ENCODE measurements at regions not wholly inside any gene's neighbourhood (a gene's known extent, or its start where the extent isn't known, plus 50 kb on each side); places are given as distances from the start of the nearest gene placed in this dataset.

DNA sequence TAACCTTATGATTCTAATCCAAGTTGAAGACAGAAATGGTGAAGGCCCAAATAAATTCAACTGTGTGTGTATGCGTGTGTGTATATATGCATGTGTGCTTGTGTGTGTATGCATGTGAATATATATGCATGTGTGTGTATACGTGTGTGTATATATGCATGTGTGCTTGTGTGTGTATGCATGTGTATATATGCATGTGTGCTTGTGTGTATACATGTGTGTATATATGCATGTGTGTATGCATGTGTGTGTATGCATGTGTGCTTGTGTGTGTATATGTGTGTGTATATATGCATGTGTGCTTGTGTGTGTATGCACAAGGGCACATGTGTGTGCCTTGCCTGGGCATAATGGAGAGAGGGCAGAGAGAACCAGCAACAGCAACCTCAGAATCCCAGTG, 184.7 kb upstream of the PLPP4 start:
- DNase-seq (ENCODE audit: low read depth in 1 of 2, low spot score in 1 of 2), result no peak
- Histone ChIP-seq H3K27me3 (ENCODE audit: insufficient read depth, poor library complexity, severe bottlenecking) (no peaks in the 10 kb centered on the region), H3K27ac (replicated peaks) (no peak overlapping the region), H3K4me3 (replicated peaks; ENCODE audit: insufficient read depth, low read length) (no peak overlapping the region)
- TF ChIP-seq POLR2AphosphoS5 (IDR thresholded peaks at IDR 0.05; ENCODE audit: low read depth) (no peak), SPI1 (IDR thresholded peaks at IDR 0.05; ENCODE audit: borderline replicate concordance, low read depth) (no peak), REST (IDR thresholded peaks at IDR 0.05; ENCODE audit: insufficient replicate concordance, low read depth) (no peak), GABPA (IDR thresholded peaks at IDR 0.05; ENCODE audit: low read depth) (no peak), CTCF (IDR thresholded peaks at IDR 0.05; ENCODE audit: insufficient read depth, low read length) (no peak)

DNA sequence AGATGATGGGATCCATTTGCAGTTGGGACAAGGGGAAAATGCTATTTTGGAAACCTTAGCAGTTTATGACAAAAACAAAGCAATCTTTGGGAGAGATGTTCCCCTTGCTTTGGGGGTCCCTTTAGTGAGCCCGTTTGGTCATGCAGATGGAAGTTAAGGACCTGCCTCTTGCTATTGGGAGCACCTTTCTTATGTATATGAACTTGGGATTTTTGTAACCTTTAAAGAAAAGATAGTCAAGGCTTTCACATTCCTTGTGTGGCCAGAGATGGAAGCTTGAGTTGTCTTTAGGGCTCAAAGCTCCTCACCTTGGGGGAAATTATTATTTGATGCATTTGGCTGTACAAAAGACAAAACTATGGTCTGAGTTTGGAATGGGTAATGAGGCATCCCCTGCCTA, 179.0 kb upstream of the PLPP4 start:
- Histone ChIP-seq H3K4me3 (replicated peaks; ENCODE audit: insufficient read depth, low read length) (no peak overlapping the region), H3K27ac (replicated peaks) (no peak overlapping the region)
- TF ChIP-seq POLR2AphosphoS5 (IDR thresholded peaks at IDR 0.05; ENCODE audit: low read depth) (no peak), GABPA (IDR thresholded peaks at IDR 0.05; ENCODE audit: low read depth) (no peak), CTCF (IDR thresholded peaks at IDR 0.05; ENCODE audit: insufficient read depth, low read length) (no peak), REST (IDR thresholded peaks at IDR 0.05; ENCODE audit: insufficient replicate concordance, low read depth) (no peak), SPI1 (IDR thresholded peaks at IDR 0.05; ENCODE audit: borderline replicate concordance, low read depth) (no peak)

GRCh38 chr10:120279196-120279595, 177.8 kb upstream of the PLPP4 start:
- no peak for TF ChIP-seq POLR2AphosphoS5 (IDR thresholded peaks at IDR 0.05; ENCODE audit: low read depth)
- no peak for TF ChIP-seq CTCF (IDR thresholded peaks at IDR 0.05; ENCODE audit: insufficient read depth, low read length)
- H3K27ac ChIP-seq (replicated peaks), result no peak overlapping the region
- no peaks in the 10 kb centered on the region for H3K27me3 ChIP-seq (ENCODE audit: insufficient read depth, poor library complexity, severe bottlenecking)
- DNase-seq (ENCODE audit: low read depth in 1 of 2, low spot score in 1 of 2), result no peak
- H3K4me3 ChIP-seq (replicated peaks; ENCODE audit: insufficient read depth, low read length), result no peak overlapping the region

More for the DNA sequence above, 179.0 kb upstream of the PLPP4 start:
- no peak for DNase-seq (ENCODE audit: low read depth in 1 of 2, low spot score in 1 of 2)
- no peaks in the 10 kb centered on the region for H3K27me3 ChIP-seq (ENCODE audit: insufficient read depth, poor library complexity, severe bottlenecking)

DNA sequence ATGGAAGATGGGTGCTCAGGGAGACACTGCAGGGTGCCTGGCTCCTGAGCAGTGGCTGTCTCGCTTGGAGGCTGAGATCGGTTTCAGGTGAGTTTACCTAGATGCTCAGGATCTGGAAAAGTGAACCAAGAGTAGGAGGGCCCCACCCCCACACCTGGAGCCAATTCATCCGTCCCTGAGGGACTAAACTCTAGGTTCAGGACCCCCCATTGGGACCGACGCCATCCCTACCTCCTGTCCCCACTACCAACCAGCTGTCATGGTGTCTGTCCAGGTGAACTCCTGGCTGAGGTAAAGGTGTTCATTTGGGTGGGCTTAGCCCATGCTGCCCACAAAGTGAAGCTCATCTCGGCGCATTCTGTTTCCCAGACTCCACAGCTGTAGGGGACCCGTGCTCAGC, 174.6 kb upstream of the PLPP4 start:
- no peak for DNase-seq (ENCODE audit: low read depth in 1 of 2, low spot score in 1 of 2)
- Histone ChIP-seq H3K27ac (replicated peaks) (no peak overlapping the region), H3K27me3 (ENCODE audit: insufficient read depth, poor library complexity, severe bottlenecking) (no peaks in the 10 kb centered on the region), H3K4me3 (replicated peaks; ENCODE audit: insufficient read depth, low read length) (no peak overlapping the region)
- TF ChIP-seq SPI1 (IDR thresholded peaks at IDR 0.05; ENCODE audit: borderline replicate concordance, low read depth), result no peak
- no peak for TF ChIP-seq REST (IDR thresholded peaks at IDR 0.05; ENCODE audit: insufficient replicate concordance, low read depth)
- no peak for TF ChIP-seq CTCF (IDR thresholded peaks at IDR 0.05; ENCODE audit: insufficient read depth, low read length)
- no peak for TF ChIP-seq GABPA (IDR thresholded peaks at IDR 0.05; ENCODE audit: low read depth)
- TF ChIP-seq POLR2AphosphoS5 (IDR thresholded peaks at IDR 0.05; ENCODE audit: low read depth), result no peak

All from HL-60 (cell line).